GM23338 (cell line): ENCODE measurements at regions not wholly inside any gene's neighbourhood (a gene's known extent, or its start where the extent isn't known, plus 50 kb on each side); places are given as distances from the start of the nearest gene placed in this dataset.

Source experiments
- ATAC-seq: fragments of 200-7000 bp; cut with Tn5 transposase; 3 replicates; pipeline ENCODE4 v1.9.1; 2020
- DNase-seq: peaks from one replicate; pipeline ENCODE4 v3.0.0-alpha.2; 2015; ENCODE audit warnings: low spot score
- H2AFZ ChIP-seq: fragments of 200-600 bp; sonication (generic); 2 replicates; pipeline ENCODE4 v1.8.0; 2016; ENCODE audit warnings: antibody characterized with exemption, mild to moderate bottlenecking, moderate library complexity
- H3F3A ChIP-seq: fragments of 200-600 bp; sonication (generic); replicated peaks from 2 replicates; pipeline ENCODE4 v1.8.0; 2017; ENCODE audit warnings: antibody characterized with exemption, mixed run types, low read depth
- H3K27ac ChIP-seq: fragments of 200-600 bp; sonication (generic); 2 replicates; pipeline ENCODE4 v1.6.1; 2016; ENCODE audit warnings: low read depth
- H3K27me3 ChIP-seq: fragments of 200-600 bp; sonication (generic); 2 replicates; pipeline ENCODE4 v1.8.0; 2016; ENCODE audit warnings: mild to moderate bottlenecking, mixed run types, moderate library complexity; ENCODE audit not compliant: insufficient read depth
- H3K36me3 ChIP-seq: fragments of 200-600 bp; sonication (generic); 2 replicates; pipeline ENCODE4 v1.8.0; 2016; ENCODE audit warnings: mild to moderate bottlenecking; ENCODE audit not compliant: insufficient read depth
- H3K4me1 ChIP-seq: fragments of 200-600 bp; sonication (generic); 2 replicates; pipeline ENCODE4 v1.8.0; 2016; ENCODE audit warnings: mild to moderate bottlenecking, moderate library complexity; ENCODE audit not compliant: insufficient read depth
- H3K4me2 ChIP-seq: fragments of 200-600 bp; sonication (generic); 2 replicates; pipeline ENCODE4 v1.7.1; 2017; ENCODE audit warnings: mixed run types
- H3K4me3 ChIP-seq: fragments of 200-600 bp; sonication (generic); 2 replicates; pipeline ENCODE4 v1.6.1; 2016; ENCODE audit warnings: mixed run types
- H3K79me2 ChIP-seq: fragments of 200-600 bp; sonication (generic); replicated peaks from 2 replicates; pipeline ENCODE4 v1.8.0; 2017; ENCODE audit warnings: mild to moderate bottlenecking; ENCODE audit not compliant: insufficient read depth
- H3K9me2 ChIP-seq: fragments of 200-600 bp; sonication (generic); 2 replicates; pipeline ENCODE4 v1.8.0; 2017; ENCODE audit not compliant: insufficient read depth
- H4K20me1 ChIP-seq: fragments of 200-600 bp; sonication (generic); replicated peaks from 2 replicates; pipeline ENCODE4 v1.8.0; 2017; ENCODE audit warnings: mild to moderate bottlenecking; ENCODE audit not compliant: insufficient read depth
- H3K27ac Mint-ChIP-seq: 2 replicates; pipeline ENCODE4 v1.8.0; 2020; ENCODE audit warnings: inconsistent platforms, mild to moderate bottlenecking, moderate library complexity, mixed read lengths
- H3K27me3 Mint-ChIP-seq: 3 replicates; pipeline ENCODE4 v1.8.0; 2022; ENCODE audit warnings: low read depth, mild to moderate bottlenecking, moderate library complexity, mixed read lengths, inconsistent platforms; ENCODE audit not compliant: insufficient read depth, poor library complexity
- H3K36me3 Mint-ChIP-seq: 3 replicates; pipeline ENCODE4 v1.8.0; 2021; ENCODE audit warnings: low read depth, mild to moderate bottlenecking, inconsistent platforms, moderate library complexity, mixed read lengths
- H3K4me1 Mint-ChIP-seq: 3 replicates; pipeline ENCODE4 v1.8.0; 2020; ENCODE audit warnings: mild to moderate bottlenecking, inconsistent platforms, mixed read lengths
- H3K4me3 Mint-ChIP-seq: 3 replicates; pipeline ENCODE4 v1.8.0; 2021; ENCODE audit warnings: moderate library complexity, mild to moderate bottlenecking, inconsistent platforms, mixed read lengths
- H3K9me3 Mint-ChIP-seq: 3 replicates; pipeline ENCODE4 v1.8.0; 2020; ENCODE audit warnings: moderate library complexity, mild to moderate bottlenecking, inconsistent platforms, mixed read lengths
- CREB1 ChIP-seq: fragments of 250-450 bp; sonication (Bioruptor Pico); IDR thresholded peaks from 2 replicates; pipeline ENCODE4 v1.5.0; 2020; ENCODE audit warnings: low read depth, mild to moderate bottlenecking, moderate library complexity
- EZH2 ChIP-seq: fragments of 200-600 bp; sonication (generic); IDR thresholded peaks from one replicate; pipeline ENCODE4 v1.8.0; 2017; ENCODE audit warnings: antibody characterized with exemption, mild to moderate bottlenecking, low read depth; ENCODE audit not compliant: unreplicated experiment
- JUNB ChIP-seq: IDR thresholded peaks from one replicate; pipeline ENCODE4 v1.6.1; 2016; ENCODE audit warnings: antibody characterized with exemption; ENCODE audit not compliant: unreplicated experiment
- NANOG ChIP-seq: IDR thresholded peaks from 2 replicates; pipeline ENCODE4 v1.6.1; 2016; ENCODE audit warnings: antibody characterized with exemption, borderline replicate concordance
- POLR2AphosphoS5 ChIP-seq: IDR thresholded peaks from 2 replicates; pipeline ENCODE4 v1.6.1; 2016; ENCODE audit warnings: antibody characterized with exemption, low read depth
- STAT1 ChIP-seq: IDR thresholded peaks from one replicate; pipeline ENCODE4 v1.6.1; 2016; ENCODE audit warnings: antibody characterized with exemption; ENCODE audit not compliant: unreplicated experiment
- ZNF114 ChIP-seq: fragments of 250-450 bp; sonication (Bioruptor Pico); IDR thresholded peaks from 2 replicates; pipeline ENCODE4 v1.5.0; 2020; ENCODE audit warnings: mild to moderate bottlenecking, moderate library complexity
- ZNF331 ChIP-seq: fragments of 250-450 bp; sonication (Bioruptor Pico); IDR thresholded peaks from 2 replicates; pipeline ENCODE4 v1.5.0; 2020; ENCODE audit warnings: low read depth, mild to moderate bottlenecking, moderate library complexity
- TF ChIP-seq, protein P1 (sequence below): IDR thresholded peaks from 2 replicates; pipeline ENCODE4 v1.6.1; 2016; ENCODE audit warnings: antibody characterized with exemption
- TF ChIP-seq, protein P2 (sequence below): IDR thresholded peaks from one replicate; pipeline ENCODE4 v1.6.1; 2018; ENCODE audit warnings: antibody characterized with exemption; ENCODE audit not compliant: unreplicated experiment

DNA sequence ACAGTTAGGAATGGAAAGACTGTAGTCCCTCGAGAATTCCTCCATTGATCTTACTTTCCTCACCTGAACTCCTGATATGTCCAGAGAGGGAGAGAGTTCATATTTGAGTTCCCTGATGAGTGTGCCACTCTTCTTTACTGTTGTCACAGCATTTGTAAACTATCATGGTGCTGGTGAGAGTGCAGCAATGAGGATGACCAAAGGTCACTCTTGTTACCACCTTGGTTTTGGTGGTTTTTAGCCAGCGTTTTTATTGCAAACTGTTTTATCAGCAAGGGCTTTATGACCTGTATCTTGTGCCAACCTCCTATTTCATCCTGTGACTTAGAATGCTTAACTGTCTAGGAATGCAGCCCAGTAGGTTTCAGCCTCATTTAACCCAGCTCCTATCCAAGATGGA is 1062.5 kb downstream of the BCL11A start:
- H3K79me2 ChIP-seq: no peaks in the 10 kb centered on the region
- Mint-ChIP-seq H3K36me3 (peaks cover 6% of the 10 kb centered on the region; the same call in 1 of the 3 replicates), H3K4me1 (no peaks in the 10 kb centered on the region), H3K4me3 (no peak overlapping the region), H3K27me3 (no peaks in the 10 kb centered on the region), H3K27ac (no peak overlapping the region), H3K9me3 (peaks cover 14% of the 10 kb centered on the region)
- H3K36me3 ChIP-seq: no peaks in the 10 kb centered on the region; the same call in 1 of the 2 replicates
- no peak overlapping the region for H3K4me2 ChIP-seq
- no peaks in the 10 kb centered on the region for H3K9me2 ChIP-seq
- H3F3A ChIP-seq: no peaks in the 10 kb centered on the region
- no peak overlapping the region for H3K4me3 ChIP-seq
- no peak overlapping the region for H2AFZ ChIP-seq
- DNase-seq: no peak
- H4K20me1 ChIP-seq: no peaks in the 10 kb centered on the region
- H3K27me3 ChIP-seq: no peaks in the 10 kb centered on the region
- TF ChIP-seq EZH2 (no peak), CREB1 (no peak), NANOG (no peak), JUNB (no peak), ZNF331 (CRISPR knock-in tag) (no peak)
- TF ChIP-seq, protein P1, sequence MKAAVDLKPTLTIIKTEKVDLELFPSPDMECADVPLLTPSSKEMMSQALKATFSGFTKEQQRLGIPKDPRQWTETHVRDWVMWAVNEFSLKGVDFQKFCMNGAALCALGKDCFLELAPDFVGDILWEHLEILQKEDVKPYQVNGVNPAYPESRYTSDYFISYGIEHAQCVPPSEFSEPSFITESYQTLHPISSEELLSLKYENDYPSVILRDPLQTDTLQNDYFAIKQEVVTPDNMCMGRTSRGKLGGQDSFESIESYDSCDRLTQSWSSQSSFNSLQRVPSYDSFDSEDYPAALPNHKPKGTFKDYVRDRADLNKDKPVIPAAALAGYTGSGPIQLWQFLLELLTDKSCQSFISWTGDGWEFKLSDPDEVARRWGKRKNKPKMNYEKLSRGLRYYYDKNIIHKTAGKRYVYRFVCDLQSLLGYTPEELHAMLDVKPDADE: no peak
- H3K4me1 ChIP-seq: no peaks in the 10 kb centered on the region
- no peak for ATAC-seq
- no peak overlapping the region for H3K27ac ChIP-seq

DNA sequence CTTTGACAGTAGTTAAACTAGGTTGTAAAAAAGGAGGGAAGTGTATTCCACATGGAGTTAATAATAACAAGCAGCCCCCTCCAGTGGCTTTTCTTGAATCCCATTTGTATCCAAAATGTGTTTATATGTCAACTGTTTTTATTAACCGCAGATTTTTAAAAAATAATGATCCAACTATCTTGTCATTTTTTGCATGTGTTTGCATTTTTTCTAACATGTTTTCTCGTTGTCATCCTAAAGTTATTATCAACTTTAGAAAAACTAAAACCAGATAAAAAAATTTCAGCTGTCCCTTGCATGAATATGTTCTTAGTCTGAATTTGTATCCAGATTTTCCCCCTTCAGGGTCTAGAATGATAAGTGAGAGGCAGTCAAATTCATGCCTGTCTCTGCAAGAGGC is 1063.3 kb downstream of the BCL11A start:
- no peaks in the 10 kb centered on the region for H3K27me3 Mint-ChIP-seq
- peaks cover 5% of the 10 kb centered on the region; the same call in 1 of the 3 replicates for H3K4me1 Mint-ChIP-seq
- no peak for TF ChIP-seq EZH2
- TF ChIP-seq, protein P1: no peak
- no peak for TF ChIP-seq JUNB
- no peak for TF ChIP-seq POLR2AphosphoS5
- no peak for TF ChIP-seq ZNF331 (CRISPR knock-in tag)
- TF ChIP-seq, protein P2, sequence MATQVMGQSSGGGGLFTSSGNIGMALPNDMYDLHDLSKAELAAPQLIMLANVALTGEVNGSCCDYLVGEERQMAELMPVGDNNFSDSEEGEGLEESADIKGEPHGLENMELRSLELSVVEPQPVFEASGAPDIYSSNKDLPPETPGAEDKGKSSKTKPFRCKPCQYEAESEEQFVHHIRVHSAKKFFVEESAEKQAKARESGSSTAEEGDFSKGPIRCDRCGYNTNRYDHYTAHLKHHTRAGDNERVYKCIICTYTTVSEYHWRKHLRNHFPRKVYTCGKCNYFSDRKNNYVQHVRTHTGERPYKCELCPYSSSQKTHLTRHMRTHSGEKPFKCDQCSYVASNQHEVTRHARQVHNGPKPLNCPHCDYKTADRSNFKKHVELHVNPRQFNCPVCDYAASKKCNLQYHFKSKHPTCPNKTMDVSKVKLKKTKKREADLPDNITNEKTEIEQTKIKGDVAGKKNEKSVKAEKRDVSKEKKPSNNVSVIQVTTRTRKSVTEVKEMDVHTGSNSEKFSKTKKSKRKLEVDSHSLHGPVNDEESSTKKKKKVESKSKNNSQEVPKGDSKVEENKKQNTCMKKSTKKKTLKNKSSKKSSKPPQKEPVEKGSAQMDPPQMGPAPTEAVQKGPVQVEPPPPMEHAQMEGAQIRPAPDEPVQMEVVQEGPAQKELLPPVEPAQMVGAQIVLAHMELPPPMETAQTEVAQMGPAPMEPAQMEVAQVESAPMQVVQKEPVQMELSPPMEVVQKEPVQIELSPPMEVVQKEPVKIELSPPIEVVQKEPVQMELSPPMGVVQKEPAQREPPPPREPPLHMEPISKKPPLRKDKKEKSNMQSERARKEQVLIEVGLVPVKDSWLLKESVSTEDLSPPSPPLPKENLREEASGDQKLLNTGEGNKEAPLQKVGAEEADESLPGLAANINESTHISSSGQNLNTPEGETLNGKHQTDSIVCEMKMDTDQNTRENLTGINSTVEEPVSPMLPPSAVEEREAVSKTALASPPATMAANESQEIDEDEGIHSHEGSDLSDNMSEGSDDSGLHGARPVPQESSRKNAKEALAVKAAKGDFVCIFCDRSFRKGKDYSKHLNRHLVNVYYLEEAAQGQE: no peak
- no peak for TF ChIP-seq STAT1
- no peak for TF ChIP-seq NANOG
- no peak for TF ChIP-seq CREB1
- no peak for TF ChIP-seq ZNF114 (CRISPR knock-in tag)

More for the DNA sequence above, 1063.3 kb downstream of the BCL11A start:
- ATAC-seq (no peak), DNase-seq (no peak)
- H4K20me1 ChIP-seq: no peaks in the 10 kb centered on the region
- H3K4me3 Mint-ChIP-seq: no peak overlapping the region
- H3K4me3 ChIP-seq: no peak overlapping the region
- H3K4me1 ChIP-seq: no peaks in the 10 kb centered on the region
- no peaks in the 10 kb centered on the region for H3K9me2 ChIP-seq
- H3K36me3 Mint-ChIP-seq: no peaks in the 10 kb centered on the region
- H3K9me3 Mint-ChIP-seq: peaks cover 7% of the 10 kb centered on the region; the same call in 1 of the 3 replicates
- H3K36me3 ChIP-seq: no peaks in the 10 kb centered on the region
- H3K79me2 ChIP-seq: no peaks in the 10 kb centered on the region
- H3K4me2 ChIP-seq: no peak overlapping the region
- no peak overlapping the region for H2AFZ ChIP-seq
- H3F3A ChIP-seq: no peaks in the 10 kb centered on the region
- no peak overlapping the region for H3K27ac Mint-ChIP-seq
- H3K27me3 ChIP-seq: no peaks in the 10 kb centered on the region
- H3K27ac ChIP-seq: no peak overlapping the region
